AG10803 (cell line): ENCODE measurements at regions not wholly inside any gene's neighbourhood (a gene's known extent, or its start where the extent isn't known, plus 50 kb on each side); places are given as distances from the start of the nearest gene placed in this dataset.

Experiments used
- DNase-seq: peaks from one replicate; pipeline ENCODE4 v3.0.0; 2010; ENCODE audit warnings: low read depth
- H3K4me3 ChIP-seq: 2 replicates; pipeline ENCODE4 v1.5.1; 2011; ENCODE audit warnings: mild to moderate bottlenecking, low read length, control low read depth
- TF ChIP-seq, protein P1 (sequence below): conservative IDR thresholded peaks from 2 replicates; pipeline ENCODE4 v1.5.1; 2011; ENCODE audit warnings: mild to moderate bottlenecking, low read length, control low read depth, inconsistent platforms

DNA sequence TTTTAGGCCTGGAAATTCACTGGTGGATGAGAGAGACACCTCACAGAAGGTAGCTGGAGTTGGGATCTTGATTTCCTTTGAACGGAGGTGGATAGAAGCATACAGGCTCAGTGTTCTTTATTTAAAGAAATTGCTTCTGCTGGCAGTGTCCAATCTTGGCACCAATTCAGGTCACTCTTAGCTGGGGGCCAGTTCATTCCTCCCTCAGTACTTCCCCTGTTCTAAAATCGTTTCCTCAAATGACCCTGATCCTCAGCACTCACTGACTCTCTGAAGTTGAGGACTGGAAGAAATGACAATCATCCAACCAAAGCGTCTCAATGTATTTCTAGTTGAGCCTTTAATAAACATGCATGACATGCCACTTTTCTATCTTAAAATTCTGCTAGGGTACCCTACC lies 472.5 kb upstream of the BTBD3 start:
- no peak overlapping the region for H3K4me3 ChIP-seq
- no peak for DNase-seq
- TF ChIP-seq, protein P1, sequence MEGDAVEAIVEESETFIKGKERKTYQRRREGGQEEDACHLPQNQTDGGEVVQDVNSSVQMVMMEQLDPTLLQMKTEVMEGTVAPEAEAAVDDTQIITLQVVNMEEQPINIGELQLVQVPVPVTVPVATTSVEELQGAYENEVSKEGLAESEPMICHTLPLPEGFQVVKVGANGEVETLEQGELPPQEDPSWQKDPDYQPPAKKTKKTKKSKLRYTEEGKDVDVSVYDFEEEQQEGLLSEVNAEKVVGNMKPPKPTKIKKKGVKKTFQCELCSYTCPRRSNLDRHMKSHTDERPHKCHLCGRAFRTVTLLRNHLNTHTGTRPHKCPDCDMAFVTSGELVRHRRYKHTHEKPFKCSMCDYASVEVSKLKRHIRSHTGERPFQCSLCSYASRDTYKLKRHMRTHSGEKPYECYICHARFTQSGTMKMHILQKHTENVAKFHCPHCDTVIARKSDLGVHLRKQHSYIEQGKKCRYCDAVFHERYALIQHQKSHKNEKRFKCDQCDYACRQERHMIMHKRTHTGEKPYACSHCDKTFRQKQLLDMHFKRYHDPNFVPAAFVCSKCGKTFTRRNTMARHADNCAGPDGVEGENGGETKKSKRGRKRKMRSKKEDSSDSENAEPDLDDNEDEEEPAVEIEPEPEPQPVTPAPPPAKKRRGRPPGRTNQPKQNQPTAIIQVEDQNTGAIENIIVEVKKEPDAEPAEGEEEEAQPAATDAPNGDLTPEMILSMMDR = no peak

DNA sequence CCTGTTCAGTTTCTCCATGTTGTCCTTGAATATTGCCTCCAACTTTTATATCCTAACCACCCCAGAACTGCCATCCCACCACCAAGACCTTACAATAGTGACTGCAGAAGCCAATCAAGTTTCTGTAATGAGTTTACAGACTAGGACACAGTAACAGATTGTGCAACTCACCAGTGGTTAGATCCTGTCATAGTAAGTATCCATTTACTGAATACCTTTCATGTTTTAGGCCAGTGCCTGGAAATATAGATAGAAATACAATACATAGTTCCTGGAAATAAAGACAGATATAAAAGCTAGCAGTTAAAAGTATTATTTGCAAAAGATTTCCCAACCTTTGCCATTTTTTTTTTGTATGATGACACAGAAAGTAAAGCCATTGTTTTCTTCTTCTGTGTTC lies 471.8 kb upstream of the BTBD3 start:
- no peak overlapping the region for H3K4me3 ChIP-seq
- peak; percentile 73 for DNase-seq
- TF ChIP-seq, protein P1 = no peak

DNA sequence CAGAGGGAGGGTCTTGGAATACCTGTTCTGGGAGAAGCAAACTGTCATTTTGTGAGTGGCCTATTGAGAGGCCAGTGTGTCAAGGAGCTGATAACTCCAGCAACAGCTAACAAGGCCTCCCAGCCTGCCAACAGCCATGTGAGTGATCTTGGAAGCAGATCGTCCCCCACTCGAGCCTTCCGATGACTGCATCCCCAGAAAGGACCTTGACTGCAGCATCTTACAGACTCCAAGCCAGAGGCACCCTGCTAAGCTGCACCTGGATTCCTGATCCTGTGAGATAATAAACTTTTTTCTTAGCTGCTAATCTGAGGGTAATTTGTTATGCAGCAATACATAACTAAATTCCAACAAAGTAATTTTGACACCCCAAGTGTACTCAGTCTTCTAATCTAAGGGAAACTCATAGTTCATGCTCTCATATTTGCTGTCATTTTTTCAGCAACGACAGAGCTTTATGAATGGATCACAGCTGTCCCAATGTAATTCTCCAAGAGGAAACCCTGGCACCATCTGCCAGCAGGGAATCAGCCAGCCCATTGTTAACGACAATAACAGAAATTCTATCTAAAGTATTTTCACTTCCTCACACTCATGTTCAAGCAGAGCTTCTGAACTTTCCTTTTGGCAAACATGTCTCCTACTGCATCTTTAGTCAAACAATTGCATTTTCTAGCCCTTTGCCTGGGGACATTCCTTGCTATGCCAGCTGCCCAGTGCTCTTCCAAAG lies 470.2 kb upstream of the BTBD3 start:
- H3K4me3 ChIP-seq = no peak overlapping the region
- no peak for DNase-seq
- TF ChIP-seq, protein P1 = no peak

DNA sequence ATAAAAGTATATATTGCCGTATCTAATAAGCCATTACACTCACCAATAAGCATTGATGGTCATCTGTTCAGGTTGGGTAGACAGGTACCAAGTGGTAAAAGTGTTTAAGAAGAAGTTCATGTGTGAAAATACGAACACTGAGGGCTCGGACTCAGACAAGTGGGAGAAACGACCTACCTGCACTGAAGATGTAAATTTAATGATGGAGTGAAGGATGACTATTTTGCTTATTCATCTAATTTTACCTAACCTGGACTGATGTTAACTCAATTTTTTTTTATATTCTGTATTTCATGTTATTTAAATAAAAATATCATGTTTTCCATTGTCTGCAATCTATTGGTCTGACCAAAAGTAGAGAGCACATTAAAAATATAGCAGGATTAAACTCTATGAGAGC lies 469.1 kb upstream of the BTBD3 start:
- TF ChIP-seq, protein P1 = no peak
- no peak overlapping the region for H3K4me3 ChIP-seq
- no peak for DNase-seq

DNA sequence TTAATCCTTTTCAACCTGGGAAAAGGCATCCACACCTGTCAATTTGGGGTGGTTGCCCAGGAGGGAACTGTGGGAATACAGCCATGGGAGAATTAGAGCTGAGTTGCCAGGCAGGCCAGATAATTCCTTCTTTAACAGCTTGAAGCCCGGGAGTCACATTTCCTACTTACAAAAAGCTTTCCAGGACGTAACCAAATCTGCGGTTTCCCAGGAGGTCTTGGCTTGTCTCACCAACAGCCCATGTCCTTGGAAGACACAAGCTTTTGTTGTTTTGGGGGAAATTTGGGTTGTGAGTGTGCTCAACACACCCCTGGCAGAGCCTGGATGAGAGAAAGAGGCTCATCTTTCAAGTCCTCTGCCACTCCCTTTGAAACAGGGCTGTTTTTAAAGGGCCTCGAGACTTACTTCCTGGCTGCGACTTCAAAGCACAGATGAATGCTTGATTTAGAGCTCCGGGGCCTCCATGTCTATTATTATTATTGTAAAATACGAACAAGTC lies 465.9 kb upstream of the BTBD3 start:
- peak; percentile 49 for DNase-seq

DNA sequence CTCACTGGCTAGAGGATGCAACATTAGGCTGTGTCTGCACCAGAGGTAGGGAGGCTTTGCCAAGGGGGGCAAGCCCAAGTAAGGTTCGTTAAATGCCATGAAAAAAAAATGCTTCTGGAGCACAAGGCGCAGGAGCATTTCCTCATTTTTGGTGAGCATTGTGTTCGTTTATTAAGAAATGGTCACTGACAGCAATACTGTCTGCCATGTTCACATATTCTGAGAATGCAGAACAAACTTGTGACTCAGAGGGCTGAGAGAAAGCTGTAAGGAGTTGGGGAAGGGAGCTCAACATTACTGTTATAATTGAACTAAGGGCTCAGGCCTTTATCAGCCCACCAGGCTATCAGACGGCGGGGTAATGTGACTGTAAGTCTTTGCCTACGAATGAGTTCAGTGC lies 465.4 kb upstream of the BTBD3 start:
- TF ChIP-seq, protein P1 = no peak
- peak; percentile 59 for DNase-seq
- no peak overlapping the region for H3K4me3 ChIP-seq

More for the DNA sequence above, 465.9 kb upstream of the BTBD3 start:
- no peak overlapping the region for H3K4me3 ChIP-seq
- TF ChIP-seq, protein P1 = no peak

DNA sequence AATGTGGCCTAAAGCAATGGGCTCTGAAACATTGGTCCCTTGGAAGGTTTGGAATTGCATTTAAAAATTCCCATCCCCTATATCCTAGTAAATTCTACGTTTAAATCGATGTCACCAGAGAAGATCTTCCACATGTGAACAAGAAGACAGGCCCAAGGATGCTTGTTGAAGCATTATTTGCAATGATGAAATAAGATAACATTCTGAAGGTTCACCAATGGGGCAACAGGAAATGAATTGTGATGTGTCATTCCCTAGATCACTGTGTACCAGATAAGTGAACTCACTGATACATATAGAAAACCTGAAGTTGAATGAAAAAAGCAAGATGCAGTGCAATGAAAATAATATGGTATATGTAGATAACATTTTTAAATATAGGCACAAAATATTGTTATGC lies 464.3 kb upstream of the BTBD3 start:
- TF ChIP-seq, protein P1 = no peak
- H3K4me3 ChIP-seq = no peak overlapping the region
- DNase-seq = peak; percentile 37
